DMS53 treated with DMSO at 0.1 percent for 48 hours (cell line): ENCODE measurements at regions not wholly inside any gene's neighbourhood (a gene's known extent, or its start where the extent isn't known, plus 50 kb on each side); places are given as distances from the start of the nearest gene placed in this dataset.
A peak's percentile ranks its signal among the peaks of the same experiment; 100 is the strongest.

Source experiments
- DNase-seq: peaks from one replicate; lab custom pipeline; 2025; ENCODE audit not compliant: unreplicated experiment; lab: John Stamatoyannopoulos, UW

DNA sequence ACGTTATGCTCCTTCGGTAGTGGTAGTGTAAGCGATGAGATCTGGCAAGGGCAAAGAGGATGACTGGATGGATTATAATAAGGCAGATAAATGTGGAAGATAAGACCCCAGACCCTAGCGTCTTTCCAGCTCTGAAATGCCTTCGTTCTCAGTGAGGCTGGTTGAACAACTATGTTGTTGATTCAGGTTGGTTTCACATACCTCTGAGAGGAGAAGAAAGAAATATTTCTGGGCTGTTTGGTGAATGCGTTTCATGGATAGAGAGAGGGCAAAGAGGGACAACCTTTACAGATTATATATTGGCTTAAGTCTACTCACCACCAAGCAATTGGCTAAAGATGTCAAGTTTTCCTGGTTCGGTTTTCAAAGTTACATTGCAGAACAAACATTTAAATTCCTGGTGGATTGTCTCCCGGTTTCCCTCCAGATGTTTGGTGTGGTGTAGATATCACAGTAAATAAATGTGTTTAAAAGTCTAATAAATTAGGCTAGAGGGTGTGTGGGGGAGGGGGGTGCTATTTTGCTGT lies 190.1 kb upstream of the GLI2 start:
- no peak for DNase-seq

DNA sequence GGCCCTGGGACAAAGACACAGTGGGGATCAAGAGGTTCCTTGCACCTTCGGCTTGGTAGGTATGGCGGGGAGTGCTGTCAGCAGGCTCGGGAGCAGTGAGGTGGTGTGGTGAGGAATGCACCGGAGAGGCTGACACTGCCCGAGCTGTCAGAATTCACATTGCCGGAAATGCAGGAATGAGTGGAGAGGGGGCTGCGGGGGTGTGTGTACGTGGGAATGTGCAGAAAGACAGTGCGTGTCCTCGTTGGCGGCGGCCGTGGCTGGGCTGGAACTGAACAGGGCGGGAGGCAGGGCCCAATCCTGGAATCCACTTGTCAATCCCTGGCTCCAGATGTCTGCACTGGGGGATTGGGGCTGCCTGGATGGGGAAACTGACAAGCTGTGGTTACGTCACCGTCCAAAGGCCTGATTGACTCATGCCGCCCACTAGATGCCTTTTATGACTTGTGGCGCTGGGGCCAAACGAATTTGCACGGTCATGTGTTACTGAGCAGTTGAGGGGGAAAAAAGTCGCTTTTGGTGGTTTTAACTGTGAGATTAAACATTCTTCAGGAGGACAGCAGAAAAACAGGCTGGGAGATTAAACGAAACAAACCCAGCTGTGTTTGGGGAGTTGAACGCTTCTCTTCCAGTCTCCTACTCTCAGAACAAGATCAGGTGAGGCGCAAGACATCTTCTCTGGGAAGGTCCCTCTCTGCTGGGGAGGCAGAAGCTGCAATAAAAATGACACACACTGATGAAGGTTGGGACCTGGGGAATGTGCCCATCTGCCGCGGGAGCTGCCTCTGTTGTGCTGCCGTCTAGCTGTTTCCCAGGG lies 189.4 kb upstream of the GLI2 start:
- no peak for DNase-seq

DNA sequence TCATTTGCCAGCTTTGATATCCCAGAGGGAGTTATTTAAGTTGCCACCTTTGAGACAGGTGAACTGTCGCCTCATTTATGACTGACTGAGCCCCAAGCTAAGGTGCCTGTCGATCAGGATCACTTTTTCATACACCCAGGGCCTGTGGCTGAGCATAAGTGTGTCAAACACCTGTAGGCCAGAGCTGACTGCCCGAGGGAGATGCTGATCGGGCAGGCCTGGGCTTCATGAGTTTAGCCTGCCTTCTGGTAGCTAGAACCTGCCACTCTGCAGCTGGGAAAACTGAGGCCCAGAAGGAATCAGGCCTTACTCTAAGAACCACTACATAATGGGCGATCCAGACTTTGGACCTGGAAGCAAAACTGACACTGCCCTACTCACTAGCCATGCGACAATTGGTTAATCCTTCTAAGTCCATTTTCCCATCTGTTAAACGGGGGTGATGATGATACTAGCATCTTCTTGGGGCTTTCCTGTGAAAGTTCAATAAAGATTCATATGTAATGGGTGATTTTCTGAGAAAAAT lies 188.7 kb upstream of the GLI2 start:
- no peak for DNase-seq

DNA sequence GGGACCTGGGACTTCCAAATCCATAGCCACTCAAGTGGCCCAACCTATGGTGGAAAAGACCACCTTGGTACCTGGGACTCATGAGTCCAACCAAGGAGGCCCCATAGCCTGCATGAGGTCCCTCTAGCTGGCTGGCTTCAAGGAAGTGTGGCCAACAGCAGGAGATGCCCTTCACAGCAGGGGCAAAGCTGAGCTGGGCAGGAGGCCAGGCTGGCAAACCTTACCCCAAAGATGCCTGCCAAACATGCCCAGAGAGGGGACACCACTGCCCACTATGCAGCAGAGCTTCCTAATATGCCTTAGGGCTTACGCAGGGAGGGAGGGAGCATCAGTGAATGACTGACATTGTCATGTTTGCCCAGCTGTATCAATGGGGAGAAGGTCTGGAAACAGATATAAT lies 188.0 kb upstream of the GLI2 start:
- no peak for DNase-seq

DNA sequence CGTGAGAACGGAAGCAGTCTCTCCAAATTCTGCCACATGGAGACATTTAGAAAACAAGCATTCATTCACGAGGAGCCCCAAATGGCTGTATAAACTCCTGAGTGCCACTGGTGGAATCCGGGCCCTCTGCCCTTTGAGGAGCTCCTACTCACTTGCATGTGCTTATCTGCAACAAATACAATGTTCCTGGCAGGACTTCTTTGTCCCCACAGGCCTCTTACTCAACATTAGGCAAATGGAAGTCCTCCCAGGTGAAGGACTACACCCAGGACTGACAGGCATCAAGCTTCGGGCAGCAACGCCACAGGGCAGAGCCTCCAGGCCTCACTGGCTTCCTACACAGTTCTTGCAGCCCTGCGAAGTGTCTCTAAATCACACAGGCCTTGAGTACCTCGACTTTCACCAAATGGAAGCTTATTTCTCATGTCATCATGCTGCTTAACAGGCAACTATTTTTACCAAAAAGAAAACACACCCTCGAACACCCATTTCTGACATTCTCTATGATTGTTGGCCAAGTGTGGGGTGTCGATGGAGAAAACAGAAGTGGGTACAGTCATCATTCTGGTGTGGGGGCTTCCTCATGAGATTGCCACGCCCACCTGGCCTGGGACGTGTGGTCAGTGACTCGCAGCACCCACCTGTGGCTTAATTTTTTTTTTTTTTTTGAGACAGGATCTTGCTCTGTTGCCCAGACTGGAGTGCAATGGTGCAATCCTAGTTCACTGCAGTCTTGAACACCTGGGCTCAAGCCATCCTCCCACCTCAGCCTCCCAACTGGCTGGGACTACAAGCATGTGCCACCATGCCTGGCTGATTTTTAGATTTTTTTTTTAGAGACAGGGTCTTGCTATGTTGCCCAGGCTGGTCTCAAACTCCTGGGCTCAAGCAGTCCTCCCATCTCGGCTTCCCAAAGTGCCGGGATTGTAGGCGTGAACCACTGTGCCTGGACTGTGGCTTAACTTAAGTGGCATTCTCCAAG lies 186.8 kb upstream of the GLI2 start:
- no peak for DNase-seq

DNA sequence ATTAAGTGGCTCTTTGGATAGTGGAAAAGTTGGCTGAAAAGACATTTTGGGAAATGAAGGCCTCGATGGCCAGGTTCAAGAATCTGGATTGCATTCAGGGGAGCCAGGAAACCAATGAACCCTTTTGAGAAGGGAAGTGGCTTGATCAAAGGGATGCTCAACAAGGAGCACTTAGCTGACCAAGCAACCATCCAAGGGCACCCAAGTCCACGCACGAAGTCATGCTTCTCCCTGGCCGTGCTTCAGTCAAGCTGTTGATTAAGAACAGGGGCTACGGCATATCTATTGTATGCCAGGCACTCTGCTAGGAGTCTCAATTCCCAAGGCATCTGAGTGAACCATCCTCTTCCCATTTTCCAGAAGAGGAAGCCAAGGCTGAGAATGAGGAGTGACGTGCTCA lies 185.8 kb upstream of the GLI2 start:
- DNase-seq: no peak

DNA sequence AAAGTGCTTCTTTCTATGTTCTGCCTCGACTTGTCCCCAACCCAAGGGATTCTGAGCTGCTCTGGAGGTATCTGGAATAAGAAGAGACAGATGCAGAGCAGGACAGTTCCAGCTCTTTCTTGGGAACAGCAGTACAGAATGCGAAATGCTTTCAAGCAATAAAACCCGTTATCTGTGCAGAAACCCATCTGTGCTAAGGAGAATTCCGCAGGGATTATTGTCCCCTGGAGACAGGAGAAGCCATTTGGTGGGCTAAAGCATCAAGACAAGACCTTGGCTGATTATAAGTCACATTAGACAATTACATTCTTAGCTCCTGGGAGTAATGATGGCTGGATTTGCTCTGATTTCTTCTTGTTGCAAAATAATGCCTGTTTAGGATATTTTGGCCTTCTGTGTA lies 185.4 kb upstream of the GLI2 start:
- DNase-seq: no peak

DNA sequence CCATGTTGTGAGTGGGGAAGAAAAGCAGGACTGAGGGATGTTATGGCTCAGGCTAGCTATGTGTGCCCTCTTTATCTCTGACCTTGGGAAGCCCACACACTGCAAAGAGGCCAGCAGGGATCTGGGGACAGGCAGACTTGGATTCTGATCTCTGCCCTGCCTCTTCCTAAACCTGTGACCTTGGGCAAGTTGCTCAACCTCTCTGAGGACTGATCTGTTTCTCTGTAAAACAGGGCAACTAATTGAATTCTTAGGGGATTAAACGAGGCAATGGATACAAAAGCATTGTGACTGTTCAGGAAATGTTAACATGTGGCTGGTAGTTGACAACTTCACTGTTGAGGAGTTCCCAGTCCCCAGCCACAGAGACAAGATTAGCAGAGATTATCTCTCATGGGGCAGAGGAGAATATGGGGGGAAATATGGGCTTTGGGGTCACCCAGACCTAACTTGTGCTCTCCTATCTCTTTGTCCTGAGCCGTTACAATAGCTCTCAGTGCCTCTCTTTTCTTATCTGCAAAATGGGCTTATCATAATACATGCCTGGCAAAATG lies 184.7 kb upstream of the GLI2 start:
- no peak for DNase-seq

DNA sequence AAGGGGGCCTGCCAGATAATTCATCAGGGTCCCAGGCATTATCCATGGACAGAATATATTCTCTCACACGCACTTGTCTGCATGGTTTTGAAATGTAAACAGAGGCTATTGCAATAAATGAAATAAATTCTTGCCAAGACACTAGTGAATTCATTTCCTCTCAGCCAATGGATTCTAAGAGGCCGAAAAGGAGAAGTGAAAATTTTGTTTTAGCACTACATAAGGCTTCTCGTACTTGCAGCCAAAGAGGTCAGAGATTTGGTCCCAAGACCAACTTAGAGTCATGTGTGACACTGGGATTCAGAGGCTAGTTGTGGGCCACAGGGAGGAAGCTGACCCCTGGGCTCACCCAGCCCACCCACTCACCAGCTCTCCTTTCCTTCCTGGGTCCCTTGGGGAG lies 184.1 kb upstream of the GLI2 start:
- DNase-seq: no peak

DNA sequence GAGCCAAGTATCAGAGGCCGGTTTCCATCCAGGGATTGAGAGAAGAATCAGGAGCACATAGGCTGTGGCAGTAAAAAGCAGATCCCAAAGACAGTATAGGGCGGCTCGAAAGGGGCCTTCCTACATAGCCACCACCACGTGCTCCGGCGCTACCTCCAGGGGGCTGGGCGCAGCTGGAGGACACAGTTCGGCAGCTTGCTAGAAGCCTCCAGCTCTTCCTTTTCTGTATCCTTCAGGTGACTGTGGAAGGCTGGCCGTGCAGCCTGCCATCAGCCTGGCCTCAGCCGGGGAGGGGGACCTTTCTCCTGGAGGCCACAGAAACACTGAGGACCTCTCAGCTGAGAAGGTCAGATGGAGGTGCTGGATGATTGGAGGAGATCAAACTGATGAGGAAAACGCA lies 183.6 kb upstream of the GLI2 start:
- DNase-seq: no peak

DNA sequence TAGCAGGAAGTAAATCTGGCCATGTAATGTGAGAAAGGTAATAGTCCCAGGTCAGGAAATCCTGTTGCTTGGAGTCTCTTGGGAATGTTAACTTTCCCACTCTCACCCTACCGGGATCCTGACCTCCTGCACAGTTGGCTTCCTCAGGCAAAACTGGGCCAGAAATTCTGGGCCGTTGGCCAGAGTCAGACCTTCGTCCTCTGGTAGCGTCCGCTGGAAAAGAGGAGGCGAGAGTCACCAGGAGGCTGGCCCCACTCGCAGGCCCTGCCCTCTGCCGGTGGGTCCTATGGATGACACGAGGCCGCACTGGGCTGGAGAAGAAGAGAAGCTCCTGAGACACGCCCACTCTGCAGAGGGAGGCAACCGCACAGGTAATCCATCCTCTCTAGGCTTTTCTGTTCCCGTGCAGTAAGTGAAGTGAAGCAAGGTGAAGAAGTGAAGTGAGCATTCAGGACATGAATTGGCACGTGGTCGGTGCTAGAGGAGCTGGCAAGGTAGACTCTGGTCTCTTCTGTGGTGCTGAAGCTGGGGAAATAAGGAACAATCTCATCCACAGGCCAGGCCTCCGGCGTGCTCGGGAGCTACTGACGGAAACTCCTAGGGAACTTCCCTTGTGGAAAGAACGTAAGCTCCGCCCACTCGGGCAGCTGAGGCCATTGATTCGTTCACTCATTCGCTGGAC lies 182.7 kb upstream of the GLI2 start:
- peak; percentile 90 for DNase-seq

DNA sequence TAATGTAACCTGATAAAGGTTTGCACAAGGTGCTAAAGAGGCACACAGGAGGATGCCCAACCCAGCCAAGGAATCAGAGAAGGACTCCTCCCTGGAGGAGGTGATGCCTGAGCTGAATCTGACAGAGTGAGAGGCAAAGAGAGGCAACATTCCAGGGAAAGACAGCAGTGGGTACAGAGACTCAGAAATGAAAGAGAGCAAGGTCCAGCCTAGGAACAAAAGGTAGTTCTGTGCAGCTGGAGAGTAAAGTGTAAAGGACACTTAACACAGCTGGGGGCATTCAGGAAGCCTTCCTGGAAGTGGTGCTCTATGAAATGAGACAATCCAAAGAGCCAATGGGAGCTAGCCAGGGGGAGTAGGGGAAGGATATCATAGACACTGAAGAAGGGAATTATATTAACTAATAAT lies 181.0 kb upstream of the GLI2 start:
- DNase-seq: no peak

DNA sequence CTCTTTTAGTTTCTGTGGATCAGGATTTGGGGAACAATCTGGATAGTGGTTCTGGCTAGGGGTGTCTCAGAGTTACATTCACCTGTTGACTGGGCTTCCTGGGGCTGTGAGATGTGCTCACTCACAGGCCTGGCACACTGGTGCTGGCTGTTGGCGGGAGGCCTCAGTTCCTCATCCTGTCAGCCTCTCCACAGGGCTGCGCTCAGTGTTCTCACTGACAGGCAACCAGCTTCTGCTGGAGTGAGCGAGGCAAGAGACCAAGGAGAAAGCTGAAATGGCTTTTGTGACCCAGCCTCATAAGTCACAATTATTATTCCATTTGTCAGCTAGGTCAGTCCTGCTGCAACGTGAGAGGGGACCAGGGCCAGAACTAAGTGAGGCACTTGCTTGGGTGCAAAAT lies 180.6 kb upstream of the GLI2 start:
- no peak for DNase-seq

DNA sequence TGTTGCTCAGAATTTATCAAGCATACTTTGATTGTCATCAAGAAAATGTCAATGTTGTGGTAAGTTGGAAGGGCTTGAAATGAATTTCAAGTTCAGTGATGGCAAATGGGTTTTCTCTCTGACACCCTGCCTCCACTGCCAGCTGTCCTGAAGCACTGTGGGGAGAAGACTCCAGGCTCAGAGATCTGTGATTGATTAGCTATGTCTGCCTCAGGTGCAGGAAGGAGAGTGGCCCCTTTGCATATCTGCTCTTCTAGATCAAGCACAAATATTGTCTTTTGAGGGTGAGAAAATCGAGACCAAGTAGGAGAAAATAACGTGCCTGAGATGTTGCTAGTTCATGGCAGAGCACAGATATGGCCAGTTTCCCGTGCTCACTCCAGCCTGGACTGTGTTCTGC lies 178.8 kb upstream of the GLI2 start:
- DNase-seq: no peak

DNA sequence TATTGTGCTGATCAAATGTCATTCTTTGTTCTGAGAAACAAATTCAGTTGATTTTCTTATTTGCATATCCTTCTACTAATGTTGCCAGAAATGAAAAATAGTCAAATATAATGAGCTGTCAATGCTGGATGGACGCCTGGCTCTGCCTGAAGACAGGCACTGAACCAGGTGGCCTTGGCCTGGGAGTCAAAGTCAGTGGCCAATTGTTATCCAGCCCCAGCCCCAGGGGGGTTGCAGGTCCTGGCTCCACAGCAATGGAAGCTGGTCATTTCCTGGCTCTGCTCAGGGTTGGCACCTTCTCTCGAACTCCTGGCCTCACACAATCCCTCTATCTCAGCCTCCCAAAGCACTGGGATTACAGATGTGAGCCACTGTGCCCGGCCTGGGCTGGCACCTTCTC lies 176.8 kb upstream of the GLI2 start:
- no peak for DNase-seq

DNA sequence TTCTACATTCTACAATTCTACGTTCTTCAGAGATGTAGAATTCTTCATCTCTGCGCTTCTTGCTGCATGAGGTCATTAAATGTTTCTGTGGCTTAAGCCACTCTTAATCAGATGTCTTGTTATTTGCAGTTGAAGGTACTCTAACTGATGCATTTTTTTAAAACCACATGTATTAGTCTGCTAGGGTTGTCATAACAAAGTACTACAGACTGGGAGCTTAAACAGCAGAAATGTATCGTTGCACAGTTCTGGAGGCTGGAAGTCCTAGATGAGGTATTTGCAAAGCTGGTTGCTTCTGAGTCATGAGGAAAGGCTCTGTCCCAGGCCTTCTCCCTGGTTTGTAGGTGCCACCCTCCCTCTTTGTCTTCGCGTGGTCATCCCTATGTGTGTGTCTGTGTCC lies 176.3 kb upstream of the GLI2 start:
- DNase-seq: no peak

DNA sequence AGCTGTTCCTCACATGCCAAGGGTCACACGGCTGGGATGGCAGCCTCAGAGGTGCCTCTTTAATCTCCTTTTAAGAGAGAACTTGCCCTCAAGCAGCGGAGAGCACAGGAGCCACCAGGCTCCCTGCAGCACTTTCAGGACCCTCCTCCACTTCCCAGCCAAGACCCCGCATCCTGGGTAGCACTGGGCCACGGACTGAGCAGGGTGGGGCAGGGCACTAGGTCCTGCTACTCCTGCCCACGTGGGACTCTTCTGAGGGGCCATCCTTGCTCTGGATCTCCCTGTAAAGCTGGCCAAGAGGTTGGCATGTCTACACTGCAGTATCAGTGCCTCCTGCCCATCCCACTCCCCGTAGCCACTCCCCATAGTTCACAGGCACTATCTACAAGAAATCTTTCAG lies 175.3 kb upstream of the GLI2 start:
- DNase-seq: no peak

DNA sequence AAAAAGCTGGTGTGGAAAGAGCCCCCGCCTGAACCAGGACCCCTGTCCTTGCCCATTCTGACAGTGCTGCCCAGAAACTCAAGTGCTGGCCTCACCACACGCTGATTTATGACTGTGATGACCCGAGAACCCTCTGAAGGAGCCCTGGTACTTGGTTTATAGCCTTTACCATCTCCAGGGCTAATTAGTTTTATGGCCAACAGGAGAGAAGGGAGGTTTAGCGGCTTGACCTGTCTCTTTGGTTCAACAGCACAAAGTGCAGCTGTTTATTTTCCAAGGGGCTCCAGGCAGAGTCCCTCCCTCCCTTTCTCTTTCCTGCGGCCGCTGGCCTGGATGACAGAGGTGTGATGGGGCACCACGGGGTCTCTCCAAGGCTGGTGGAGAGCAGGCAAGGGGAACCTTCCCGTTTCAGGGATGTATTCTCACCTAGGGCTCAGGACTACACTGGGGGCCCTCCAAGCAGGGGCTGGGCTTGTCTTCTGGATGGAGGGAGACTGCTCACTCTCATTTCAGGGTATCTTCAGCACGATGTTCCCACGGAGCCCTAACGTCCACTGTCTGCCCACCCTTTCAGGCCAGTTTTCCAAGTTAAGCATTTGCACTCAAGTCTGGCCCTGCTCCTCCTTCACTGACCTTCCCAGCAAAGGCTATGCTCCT lies 174.2 kb upstream of the GLI2 start:
- no peak for DNase-seq

DNA sequence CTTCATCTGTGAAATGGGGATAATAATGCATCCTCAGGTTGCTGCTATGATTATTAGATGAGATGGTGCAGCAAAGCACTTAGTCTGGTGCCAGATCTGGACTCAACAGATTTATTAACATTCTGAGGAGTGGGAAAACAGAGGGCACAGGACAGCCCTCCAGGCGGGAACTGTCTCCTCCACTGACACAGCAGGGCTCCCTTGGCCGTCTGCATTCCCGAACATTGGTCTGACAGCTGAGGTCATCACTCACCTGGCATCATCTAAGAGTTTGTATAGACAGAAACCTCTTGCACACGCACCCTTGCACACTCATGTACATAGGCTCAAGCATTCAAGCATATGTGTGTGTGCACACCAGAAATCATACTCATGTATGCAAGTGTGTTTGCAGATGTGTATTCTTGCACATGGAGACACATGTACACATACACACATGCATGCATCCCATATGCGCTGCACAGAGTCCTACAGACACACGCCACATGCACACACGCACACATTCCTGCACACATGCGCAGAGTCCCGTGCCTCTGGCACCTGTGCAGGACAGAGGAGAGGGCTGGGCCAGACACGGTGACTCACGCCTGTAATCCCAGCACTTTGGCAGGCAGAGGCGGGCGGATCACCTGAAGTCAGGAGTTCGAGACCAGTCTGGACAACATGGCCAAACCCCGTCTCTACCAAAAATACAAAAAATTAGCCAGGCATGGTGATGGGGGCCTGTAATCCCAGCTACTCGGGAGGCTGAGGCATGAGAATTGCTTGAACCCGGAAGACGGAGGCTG lies 173.3 kb upstream of the GLI2 start:
- DNase-seq: no peak

DNA sequence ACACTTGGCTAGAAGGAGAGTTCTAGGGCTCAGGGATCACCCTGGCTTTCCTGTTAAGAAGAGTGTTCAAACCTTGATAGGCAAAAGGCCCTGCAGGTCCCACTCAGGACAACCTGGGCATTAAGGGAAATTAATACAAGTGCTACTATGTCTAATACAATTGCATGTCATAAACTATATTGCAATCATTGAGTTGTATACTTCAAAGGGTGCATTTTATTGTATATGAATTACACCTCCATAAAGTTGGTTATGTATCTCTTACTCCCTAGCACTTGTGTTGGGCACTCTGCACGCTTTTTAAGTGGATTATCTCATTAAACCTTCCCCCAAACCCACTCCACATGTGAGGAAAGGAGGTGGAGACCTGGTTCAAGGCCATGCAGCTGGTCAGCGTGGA lies 172.1 kb upstream of the GLI2 start:
- DNase-seq: no peak
